HG03520 (cell line): ENCODE measurements at regions not wholly inside any gene's neighbourhood (a gene's known extent, or its start where the extent isn't known, plus 50 kb on each side); places are given as distances from the start of the nearest gene placed in this dataset.
"Not testable (repeated sequence)": the region's sequence is repeated elsewhere in the genome, so short reads cannot be mapped to it uniquely, and the experiment has no call there.

Source experiments
- ATAC-seq: cut with Tn5 transposase; IDR thresholded peaks from one replicate; pipeline ENCODE4 v1.9.1; 2021; ENCODE audit warnings: mild to moderate bottlenecking, moderate library complexity; ENCODE audit not compliant: unreplicated experiment

DNA sequence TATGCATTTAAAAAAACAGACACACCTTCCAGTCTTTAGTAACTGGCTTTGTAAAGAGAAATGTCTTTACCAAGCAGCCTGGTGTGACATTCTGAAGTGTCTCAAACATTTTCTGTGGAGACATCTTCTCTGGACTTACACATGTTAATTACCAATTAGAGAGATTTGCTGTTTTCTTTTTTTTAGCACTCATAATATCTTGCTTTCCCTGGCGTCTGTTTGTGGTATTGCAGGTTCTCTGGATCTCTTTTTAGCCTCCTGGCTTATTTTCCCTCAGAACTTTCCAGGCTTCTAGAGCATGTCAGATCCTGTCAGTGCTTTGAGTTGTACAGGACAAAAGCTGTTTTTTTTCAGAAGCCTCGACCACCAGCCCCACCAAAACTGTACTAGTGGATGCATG lies 92.5 kb downstream of the MSX2 start:
- no peak for ATAC-seq

- no peak for ATAC-seq
These were observed 87.1 kb downstream of the MSX2 start for GRCh38 chr5:174811438-174811837.

- no peak for ATAC-seq
These were observed 86.4 kb downstream of the MSX2 start for GRCh38 chr5:174810796-174811195.

DNA sequence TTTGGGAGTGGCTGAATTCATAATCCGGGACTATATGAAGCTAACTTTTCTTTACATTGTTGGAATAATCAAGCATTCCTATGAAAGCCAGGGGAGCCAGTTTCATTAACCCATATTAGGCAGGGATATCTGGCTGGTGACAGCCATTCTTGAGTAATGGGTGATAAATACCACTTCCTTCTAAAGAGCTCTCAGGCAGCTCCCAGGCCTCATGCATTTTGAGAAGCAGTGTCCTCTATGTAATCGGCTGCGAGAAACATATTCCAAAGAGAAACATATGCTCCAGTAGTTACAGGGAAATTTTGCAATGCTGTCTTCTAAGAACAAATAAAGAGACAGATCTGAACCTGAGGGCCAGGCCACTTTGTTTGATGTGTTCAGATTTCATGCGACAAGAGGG lies 83.1 kb downstream of the MSX2 start:
- no peak for ATAC-seq

GRCh38 chr5:174806729-174807128 lies 82.3 kb downstream of the MSX2 start:
- ATAC-seq, result no peak

- no peak for ATAC-seq
These were observed 77.4 kb downstream of the MSX2 start for GRCh38 chr5:174801798-174802197.

DNA sequence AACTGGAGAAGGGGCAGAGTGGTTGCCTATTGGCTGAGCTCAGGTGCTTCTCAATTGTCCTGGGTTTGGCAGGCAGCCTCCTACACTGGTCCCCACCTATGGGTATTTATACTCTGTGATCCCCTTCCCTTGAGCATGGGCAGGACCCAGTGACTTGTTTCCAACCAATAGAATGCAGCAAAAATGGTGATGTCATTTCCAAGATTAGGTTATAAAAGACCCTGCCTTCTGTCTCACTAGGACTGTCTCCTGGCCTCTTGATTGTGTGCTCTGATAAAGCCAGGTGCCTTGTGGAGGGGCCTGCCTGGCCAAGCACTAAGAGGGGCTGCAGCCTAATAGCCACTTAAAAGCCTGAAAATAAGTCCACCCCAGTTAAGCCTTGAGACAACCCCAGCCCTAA lies 76.1 kb downstream of the MSX2 start:
- no peak for ATAC-seq

DNA sequence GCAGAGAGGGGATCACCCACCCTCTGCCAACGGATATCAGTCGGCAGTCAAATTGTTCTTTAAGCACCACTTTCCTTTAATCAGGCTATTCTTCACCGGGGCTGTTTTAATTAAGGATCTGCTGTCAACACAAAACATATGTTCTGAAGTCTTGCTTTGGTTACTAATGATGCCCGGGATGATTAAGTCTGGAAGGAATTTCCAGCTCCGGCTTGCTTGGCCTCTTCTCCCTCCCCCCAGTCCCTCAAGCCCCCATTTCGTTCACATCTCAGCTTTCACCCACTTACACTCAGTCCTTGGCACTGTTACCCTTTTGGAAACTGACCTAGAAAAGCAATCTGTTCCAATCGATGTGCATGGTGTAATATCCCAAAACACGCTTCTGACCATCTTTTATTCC lies 74.7 kb downstream of the MSX2 start:
- ATAC-seq, result no peak

- ATAC-seq, result no peak
These were observed 74.2 kb downstream of the MSX2 start for GRCh38 chr5:174798551-174798951.

- ATAC-seq, result no peak
These were observed 72.4 kb downstream of the MSX2 start for GRCh38 chr5:174796711-174797192.

DNA sequence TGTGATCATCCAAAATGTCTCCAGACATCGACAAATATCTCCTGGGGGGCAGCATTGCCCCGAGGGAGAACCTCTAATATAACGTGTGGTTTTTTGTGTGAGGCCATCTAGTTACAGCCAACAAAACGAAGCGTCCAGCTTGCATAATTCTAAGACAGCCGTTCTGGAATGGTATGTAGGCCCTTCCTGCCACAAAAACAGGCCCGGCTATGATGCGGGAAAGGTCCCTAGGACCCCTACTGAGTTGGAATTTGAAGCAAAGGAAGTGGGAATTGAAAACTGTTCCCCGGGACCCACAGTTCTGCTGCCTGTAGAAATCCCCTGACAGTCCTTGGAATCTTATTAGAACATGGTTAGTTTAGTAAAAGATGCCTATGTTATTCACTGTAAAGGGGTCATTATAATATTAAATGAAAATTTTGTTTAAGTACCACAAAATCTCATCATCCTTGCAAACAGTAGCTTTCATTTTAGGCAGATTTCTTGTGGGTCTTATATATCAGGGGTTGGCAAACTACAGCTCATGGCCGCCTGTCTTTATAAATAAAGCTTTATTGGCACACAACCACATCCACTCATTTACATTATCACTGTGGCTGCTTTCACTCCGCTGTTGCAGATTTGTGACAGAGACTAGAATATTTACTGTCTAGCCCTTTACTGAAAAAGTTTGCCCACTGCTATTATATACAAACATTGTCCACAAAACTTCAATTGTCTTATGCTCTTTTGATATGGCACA lies 70.7 kb downstream of the MSX2 start:
- no peak for ATAC-seq

- peak; percentile 44 for ATAC-seq
These were observed 69.4 kb downstream of the MSX2 start for GRCh38 chr5:174793684-174794328.

DNA sequence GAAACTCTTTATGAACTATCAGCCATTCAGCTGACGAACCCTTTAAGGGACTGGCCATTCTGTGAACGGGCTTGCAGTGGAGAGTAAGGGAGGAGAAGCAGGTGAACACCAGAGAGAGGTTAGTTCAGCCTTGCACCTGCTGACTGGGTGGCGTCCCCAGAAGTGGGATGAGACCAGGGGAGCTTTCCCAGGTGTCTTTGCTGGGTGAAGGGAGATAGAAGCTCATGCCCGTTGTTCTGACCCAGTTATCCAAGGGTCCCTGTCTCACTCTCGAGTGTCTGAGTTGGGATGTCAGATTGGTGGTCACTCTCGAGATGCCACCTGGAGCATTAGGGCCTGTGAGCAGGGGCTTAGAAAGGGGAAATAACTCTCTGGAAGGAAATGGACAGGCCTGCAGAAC lies 68.7 kb downstream of the MSX2 start:
- ATAC-seq, result no peak

- not testable (repeated sequence) for ATAC-seq
These were observed 67.9 kb downstream of the MSX2 start for GRCh38 chr5:174792265-174792664.

GRCh38 chr5:174790906-174791305 lies 66.5 kb downstream of the MSX2 start:
- no peak for ATAC-seq

DNA sequence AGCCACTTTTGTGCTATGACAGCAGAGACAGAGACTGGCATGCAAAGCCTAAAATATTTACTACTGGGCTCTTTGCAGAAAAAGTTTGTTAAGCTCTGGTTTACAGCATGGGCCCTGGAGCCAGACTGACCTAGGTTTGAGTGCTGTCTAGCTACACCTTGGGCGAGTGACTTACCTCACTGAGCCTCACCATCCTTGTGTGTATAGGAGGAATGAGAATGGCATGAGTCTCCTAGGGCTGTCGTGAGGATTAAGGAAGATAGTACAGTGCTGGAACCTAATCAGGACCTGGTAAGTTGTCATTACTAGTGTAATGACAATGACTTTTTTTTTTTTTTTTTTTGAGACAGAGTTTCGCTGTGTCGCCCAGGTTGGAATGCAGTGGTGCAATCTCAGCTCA lies 65.2 kb downstream of the MSX2 start:
- ATAC-seq, result no peak

DNA sequence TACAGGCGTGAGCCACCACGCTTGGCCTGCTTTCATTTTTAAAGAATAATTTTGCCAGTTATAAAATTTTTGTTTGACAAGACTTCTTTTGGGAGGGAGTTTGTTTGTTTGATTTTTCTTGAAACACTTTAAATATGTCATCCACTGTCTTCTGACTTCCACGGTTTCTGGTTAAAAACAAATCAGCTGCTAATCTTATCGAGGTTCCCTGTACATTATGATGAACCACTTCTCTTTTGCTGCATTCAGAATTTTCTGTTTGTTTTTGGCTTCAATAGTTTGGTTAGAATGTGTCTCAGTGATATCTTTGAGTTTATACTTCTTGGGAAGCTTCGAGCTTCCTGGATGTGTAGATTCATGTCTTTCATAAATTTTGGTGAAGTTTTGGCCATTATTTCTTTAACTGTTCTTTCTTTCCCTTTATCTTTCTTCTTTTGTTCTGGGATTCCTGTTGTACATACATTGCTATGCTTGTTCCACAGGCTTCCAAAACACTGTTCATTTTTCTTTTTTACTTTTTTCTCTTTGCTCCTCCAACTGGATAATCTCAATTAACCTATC lies 60.8 kb downstream of the MSX2 start:
- ATAC-seq, result no peak
